ENCODE measurements at regions not wholly inside any gene's neighbourhood (a gene's known extent, or its start where the extent isn't known, plus 50 kb on each side); places are given as distances from the start of the nearest gene placed in this dataset.
A peak's percentile ranks its signal among the peaks of the same experiment; 100 is the strongest.
"Not testable (repeated sequence)": the region's sequence is repeated elsewhere in the genome, so short reads cannot be mapped to it uniquely, and the experiment has no call there.

- no peak for DNase-seq
Measured at GRCh38 chr9:82404881-82405280, 416.3 kb downstream of the SPATA31D1 start.

DNA sequence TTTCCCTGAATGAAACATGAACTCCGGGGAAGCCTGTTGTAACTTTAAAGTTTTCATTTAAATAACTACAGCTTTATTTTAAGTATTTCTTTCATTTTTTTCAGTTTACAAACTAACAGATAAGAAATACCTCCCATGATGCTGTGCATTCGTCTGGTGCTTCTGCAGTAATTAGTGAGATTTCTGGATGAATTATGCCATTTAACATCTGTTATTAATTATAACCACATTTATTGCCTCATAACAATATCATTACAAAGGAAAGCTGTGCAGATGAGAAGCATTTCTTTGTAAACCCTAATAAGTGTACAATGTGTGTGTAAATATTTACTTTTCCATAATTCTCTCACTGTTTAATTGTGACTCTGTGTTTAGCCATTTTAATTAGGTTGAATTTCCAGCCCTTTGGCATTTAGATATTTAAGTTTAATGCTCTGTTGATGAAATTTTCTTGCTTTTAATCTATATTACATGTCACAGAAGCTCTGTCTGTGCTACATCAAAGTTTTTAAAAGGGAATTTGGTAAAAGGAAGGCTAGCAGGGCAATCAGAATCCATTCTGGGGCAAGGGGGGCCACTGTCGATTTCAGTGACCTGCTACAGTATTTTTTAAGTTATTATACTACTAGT lies 418.0 kb downstream of the SPATA31D1 start:
- no peak for DNase-seq

- no peak for DNase-seq
Measured at GRCh38 chr9:82410306-82410705, 421.7 kb downstream of the SPATA31D1 start.

DNA sequence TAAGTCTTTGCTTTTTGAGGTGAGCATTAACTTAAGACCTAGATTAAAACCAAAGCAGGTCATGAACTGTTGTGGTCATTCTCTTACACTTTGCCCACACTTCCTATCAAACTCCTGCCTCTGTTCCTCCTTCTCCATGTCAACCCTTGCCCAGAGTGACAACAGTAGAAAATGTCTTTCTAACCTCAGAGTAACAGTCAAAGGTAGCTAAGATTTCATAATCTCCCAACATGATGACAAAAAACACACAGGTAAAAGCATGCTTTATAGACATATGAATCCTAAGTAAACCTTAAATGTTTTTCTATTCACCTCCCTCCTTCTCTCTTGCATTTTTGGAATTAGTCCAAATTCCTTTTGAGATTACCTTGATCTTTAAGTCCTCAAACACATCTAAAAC lies 422.3 kb downstream of the SPATA31D1 start:
- no peak for DNase-seq

DNA sequence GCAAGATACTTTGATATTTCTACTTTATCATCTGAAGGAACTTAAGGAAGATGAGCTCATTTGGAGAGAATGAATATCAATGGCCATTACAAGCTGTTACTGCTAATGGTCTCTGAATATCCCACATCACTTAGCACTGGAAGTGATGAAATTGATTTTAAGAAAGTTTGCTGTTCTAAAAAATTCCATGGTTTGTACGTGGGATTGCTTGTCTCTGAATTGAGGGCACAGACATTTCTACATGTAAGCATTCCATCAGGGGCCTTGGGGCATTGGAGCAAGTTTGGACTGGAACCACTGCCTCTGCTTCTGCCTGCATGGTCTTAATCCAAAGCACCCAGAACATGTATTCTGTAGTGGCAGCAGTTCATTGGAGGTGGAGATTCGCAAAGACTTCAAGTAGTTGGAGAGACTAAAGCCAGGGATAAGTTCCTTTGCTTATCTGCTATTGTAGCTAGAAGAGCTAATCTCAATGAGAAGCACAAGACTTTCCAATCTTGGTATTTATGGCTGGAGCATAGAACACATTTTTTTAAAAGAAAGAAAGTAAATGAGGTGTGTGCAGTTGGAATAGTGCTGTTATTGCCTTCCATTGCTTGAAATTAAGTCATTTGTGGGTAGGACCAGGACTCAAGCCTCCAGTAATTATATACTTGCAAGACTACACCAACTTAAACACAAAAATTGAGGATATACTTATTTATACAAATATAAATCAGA lies 424.2 kb downstream of the SPATA31D1 start:
- DNase-seq = no peak

DNA sequence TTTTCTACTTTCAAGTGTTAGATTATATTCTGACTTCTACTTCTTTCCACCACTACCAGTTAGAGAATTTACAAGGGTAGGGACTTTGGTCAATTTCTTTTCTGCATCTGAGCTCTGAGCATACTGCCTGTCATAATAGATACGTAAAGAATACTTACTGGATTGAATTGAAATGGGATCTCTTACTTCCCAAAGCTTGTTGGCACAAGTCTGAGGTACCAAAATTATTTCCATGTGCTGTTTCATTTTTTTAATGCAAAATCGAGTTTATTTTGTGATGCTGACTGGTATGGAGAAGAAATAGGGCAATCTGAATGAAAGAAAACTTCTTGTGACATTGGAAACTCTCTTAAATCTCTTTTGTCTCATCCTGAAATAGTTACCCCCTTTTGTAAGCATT lies 428.9 kb downstream of the SPATA31D1 start:
- no peak for DNase-seq

DNA sequence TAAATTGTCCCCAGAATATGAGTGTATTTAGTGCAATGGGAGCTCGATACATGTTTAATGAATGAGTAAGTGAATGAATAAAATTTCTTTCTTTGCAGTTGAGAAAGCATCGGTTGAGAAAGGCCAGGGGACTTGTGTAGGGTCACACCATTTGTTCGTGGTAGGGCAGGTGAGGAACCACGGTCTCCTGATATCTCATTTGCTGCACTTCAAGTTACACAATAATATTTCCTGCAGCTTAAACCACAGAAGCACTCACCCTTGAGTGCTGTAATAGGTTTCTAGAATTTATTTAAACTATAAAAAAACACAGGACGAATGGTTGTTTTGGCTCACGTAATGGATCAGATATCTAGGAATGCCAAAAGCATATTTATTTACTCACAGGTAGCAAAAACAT lies 429.8 kb downstream of the SPATA31D1 start:
- no peak for DNase-seq

DNA sequence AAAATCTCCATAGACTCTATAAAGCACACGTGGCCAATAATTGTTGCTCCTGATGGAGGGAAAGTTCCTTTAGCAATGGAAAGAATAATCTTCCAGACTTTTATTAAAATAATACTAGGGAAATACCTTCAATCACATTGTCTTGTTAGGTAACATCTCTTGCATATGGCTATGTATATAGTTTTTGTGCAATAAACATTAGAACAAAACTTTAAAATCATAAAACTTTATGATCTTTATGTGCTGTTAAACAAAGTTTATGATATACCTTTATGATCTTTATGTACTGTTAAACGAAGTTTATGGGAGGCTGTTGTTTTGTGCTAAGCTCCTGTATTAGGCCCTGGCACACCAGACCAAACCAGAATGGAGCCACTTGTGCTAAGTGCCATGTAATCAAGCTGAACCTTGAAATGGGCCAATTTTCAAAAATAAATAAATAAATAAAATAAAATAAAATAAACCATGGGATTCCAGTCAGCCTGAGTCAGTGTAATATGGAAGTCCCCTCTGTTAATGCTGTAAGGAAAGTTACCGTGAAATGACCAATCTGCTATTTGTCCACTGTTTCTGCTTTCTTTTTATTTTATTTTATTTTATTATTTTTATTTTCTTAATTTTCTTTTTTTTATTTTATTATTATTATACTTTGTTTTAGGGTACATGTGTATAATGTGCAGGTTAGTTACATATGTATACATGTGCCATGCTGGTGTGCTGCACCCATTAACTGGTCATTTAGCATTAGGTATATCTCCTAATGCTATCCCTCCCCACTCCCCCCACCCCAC lies 431.3 kb downstream of the SPATA31D1 start:
- no peak for DNase-seq

DNA sequence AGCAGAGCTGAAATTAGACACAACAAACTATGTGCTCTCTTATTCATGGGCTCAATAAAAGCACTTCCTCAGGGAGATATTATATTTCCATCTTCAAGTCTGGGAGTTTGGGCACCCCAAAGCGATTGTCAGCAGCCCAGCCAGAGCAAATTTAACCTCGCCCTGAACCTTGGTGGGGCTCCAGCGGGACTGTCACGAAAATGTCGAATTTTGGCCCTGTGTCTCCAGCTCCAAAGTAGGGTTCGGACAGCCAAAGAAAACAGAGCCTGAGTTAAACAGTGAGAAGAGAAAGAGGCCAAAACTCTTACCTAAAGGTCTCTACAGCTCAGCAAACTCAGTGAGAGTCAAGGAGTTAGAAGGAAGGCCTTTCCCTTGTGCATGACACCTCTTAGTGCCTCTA lies 432.9 kb downstream of the SPATA31D1 start:
- peak; percentile 63 for DNase-seq

DNA sequence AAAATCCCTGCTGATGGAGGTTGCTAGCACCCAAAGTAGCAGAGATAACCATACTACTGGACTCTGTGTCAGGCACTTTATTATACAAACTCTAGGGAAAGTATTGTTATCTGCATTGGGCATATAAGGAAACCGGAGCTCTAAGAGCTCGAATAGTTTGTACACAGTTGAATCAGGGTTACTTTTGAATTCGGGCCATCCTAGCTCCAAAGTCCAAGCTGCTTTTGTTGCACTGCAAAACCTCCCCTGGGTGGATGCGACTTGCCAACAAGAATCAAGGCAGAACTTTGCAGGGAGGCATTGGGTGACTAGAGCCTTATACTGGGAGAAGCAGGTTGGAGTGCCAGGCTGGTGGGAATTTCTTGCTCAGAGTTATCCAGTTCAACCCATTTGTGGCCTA lies 435.1 kb downstream of the SPATA31D1 start:
- no peak for DNase-seq

- no peak for DNase-seq
Measured at GRCh38 chr9:82424599-82425120, 436.1 kb downstream of the SPATA31D1 start.

- no peak for DNase-seq
Measured at GRCh38 chr9:82431121-82431520, 442.5 kb downstream of the SPATA31D1 start.

- DNase-seq = not testable (repeated sequence)
Measured at GRCh38 chr9:82433290-82433931, 444.8 kb downstream of the SPATA31D1 start.

DNA sequence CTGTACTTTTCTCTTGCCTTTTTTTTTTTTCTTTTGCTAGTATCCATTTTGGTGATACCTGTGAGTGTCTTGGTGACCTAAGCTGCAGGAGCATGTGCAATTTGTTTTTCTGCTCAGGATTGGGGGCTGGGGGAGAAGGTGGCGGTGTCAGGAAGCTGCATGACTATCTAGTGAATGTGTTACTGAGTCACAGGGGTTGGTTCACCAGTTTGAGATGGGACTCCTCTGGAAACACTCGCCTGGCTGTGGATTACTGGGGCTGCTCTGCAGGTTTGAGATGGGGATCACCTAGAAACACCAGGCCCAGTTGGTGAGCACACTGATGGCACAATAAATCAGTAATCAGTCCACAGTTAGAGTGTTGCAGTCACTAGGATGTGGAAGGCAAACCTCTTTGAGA lies 447.9 kb downstream of the SPATA31D1 start:
- no peak for DNase-seq

GRCh38 chr9:82437183-82437582 lies 448.6 kb downstream of the SPATA31D1 start:
- not testable (repeated sequence) for DNase-seq

DNA sequence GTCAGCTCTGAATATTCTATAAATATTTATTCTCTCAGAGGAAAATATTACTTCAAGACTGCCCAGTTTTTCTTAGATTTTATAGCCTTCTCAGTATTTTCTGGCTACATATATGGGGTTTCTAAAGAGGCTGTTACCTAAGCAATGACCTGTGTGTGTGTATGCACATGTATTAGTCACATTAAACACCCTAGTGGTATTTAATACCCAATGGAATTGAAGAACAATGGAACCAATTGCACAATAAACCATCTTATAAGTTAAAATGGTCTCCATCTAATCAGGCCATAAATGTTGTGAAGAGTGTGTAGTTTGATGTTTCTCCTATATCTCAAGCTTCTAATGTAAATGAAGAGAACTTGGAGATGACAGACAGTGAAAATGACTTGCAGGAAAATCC lies 450.0 kb downstream of the SPATA31D1 start:
- no peak for DNase-seq

DNA sequence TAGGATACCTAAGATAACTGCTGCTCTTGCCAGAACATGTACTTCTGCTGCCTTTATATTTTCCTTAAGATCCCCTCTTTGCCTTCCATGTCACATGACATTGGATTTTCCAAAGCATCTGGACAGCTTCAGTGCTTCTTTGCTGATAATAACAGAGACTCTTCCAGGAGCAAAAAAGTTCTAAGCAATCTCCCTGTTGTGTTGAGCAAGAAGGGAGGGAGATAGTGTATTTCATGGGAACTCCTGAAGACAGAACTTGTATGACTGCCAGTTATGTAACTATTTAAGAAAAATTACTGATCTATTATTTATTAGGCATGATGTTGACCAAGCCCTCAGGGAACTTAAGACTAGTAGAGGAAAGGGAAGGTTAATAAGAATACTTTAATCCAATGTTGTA lies 454.7 kb downstream of the SPATA31D1 start:
- no peak for DNase-seq

DNA sequence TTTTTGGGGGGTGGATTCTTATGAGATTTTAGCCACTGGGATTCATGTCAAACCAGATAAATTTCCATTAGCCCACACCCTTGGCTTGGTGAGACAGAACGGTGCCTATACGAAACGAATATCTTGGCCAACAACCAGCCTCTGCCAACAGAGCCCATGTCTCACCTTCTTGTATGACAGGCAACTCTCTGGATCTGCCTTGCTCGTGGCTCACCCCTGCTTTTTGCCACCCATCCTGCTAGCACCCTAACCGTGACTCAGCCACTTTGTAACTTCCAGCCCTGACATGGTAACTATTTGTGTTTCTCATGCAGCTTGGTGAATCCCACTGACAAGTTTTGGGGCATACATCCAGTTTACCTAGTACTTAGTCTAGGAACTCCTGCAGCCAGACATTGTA lies 457.0 kb downstream of the SPATA31D1 start:
- DNase-seq = no peak

DNA sequence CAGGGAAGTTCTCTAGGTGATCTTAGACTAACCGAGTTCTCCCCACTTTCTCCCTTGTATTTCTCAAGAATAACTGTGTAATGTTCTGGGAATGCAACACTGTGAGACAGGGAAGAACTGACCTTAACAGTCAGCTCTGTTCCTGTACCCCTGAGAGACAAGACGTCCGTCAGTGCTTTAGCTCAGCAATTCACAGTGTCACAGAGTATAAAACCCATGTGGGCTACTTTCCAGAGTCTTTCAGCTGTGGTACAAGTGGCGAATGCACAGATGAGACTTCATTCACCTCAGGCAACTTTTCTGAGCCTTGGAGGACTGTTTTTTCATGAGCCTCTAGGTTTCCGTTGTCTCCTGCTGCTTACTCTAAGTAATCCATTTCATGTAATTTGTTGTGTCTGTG lies 458.8 kb downstream of the SPATA31D1 start:
- no peak for DNase-seq

DNA sequence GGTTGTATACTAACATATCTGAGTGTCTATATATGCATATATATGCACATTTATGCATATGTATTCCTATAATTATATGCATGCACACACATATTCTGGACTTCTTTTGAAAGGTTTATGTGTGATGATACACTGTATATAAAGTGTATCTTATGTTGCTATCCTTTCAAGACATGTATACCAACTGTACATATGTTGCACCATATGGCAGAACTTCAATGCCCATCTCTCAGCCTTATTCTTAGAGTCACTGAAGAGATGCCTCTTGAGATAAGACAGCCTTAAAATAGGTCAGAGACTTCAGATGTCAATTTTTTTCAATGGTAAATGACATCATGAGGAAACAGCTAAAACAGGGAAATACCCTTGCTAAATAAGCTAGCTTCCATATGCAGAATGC lies 461.4 kb downstream of the SPATA31D1 start:
- DNase-seq = no peak

DNA sequence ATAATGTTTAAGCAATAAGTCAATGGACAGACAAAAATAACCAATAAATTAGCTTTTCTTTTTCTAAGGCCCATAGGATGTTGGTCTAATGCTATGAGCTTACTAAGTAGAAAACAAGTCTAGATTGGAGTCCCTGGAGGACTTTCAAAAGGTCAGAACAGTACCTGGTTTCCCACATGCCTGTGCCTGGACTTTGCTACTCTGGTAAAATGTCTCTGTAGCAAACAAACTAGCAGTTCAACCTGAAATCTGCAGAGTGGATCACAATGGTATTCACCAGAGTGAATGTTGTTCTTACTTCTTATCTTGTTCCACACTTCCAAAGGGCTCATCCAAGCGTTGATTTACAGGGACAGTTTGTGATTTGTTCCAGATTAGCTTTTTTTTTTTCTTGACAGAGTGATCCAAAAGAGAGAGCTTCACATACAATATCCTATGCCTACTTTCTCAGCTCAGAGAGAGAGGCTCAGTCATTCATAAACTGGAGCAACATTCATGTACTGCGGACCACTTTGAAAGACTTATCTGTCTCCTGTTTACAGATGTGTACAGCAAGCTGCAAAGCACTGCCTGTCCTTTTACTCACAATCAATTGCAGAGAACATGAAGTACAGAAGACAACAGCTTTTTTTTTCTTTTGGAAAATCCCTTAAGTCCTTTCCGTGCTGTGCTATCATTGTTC lies 466.1 kb downstream of the SPATA31D1 start:
- no peak for DNase-seq

DNA sequence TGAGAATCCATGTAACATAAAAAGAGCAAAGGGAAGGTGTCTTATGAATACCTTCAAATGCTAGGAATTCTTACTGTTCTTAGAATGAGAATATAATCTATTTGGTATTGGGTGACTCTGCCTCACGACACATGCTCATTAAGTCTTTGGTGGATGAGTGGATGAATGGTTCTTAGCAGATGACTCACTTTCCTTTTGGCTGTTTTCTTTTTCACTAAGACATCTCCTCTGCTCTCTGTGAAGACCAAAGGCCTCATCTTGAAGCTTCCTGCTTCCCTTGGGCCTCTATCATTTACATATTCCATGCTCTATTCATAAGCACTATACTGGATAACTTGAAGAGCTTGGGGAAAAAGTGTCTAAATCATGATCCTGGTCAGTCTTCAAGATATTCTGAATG lies 468.1 kb downstream of the SPATA31D1 start:
- no peak for DNase-seq

GRCh38 chr9:82457298-82457697 lies 468.7 kb downstream of the SPATA31D1 start:
- DNase-seq = no peak
